PC-9 (cell line): ENCODE measurements at regions not wholly inside any gene's neighbourhood (a gene's known extent, or its start where the extent isn't known, plus 50 kb on each side); places are given as distances from the start of the nearest gene placed in this dataset.

Experiments
- EZH2 ChIP-seq: fragments of 200-600 bp; sonication (generic); IDR thresholded peaks from 2 replicates; pipeline ENCODE4 v1.8.0; 2017; ENCODE audit warnings: antibody characterized with exemption, low read depth
- TF ChIP-seq, protein P1 (sequence below): fragments of 200-600 bp; sonication (generic); conservative IDR thresholded peaks from 2 replicates; pipeline ENCODE4 v1.6.1; 2017; ENCODE audit warnings: mixed run types, antibody characterized with exemption, mild to moderate bottlenecking, moderate library complexity

DNA sequence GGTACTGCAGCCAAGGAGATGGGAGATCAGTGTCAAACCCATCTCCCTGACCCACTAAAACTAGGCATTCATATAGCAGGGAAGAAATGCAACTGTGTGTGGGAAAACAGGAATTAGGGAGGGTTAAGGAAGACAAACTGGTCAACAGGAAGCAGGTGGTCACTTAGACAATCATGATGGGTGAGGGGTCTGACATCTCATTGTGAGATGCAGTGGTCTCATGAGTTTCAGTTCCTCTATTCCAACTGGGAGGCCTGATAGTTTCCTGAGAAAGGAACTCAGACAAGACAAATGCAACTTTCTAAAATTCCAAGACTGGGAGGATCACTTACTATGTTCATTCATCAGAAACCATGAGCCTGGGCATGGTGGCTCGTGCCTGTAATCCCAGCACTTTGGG is 361.4 kb upstream of the C16orf82 start:
- TF ChIP-seq, protein P1, sequence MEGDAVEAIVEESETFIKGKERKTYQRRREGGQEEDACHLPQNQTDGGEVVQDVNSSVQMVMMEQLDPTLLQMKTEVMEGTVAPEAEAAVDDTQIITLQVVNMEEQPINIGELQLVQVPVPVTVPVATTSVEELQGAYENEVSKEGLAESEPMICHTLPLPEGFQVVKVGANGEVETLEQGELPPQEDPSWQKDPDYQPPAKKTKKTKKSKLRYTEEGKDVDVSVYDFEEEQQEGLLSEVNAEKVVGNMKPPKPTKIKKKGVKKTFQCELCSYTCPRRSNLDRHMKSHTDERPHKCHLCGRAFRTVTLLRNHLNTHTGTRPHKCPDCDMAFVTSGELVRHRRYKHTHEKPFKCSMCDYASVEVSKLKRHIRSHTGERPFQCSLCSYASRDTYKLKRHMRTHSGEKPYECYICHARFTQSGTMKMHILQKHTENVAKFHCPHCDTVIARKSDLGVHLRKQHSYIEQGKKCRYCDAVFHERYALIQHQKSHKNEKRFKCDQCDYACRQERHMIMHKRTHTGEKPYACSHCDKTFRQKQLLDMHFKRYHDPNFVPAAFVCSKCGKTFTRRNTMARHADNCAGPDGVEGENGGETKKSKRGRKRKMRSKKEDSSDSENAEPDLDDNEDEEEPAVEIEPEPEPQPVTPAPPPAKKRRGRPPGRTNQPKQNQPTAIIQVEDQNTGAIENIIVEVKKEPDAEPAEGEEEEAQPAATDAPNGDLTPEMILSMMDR = no peak
- TF ChIP-seq EZH2 = no peak
